Neural cell (in vitro differentiated cells): ENCODE measurements at regions not wholly inside any gene's neighbourhood (a gene's known extent, or its start where the extent isn't known, plus 50 kb on each side); places are given as distances from the start of the nearest gene placed in this dataset.

Experiments
- CTCF ChIP-seq: fragments of 450-650 bp; IDR thresholded peaks from 2 replicates; pipeline ENCODE4 v1.5.1; 2014; ENCODE audit warnings: antibody characterized with exemption, mild to moderate bottlenecking, moderate library complexity; ENCODE audit not compliant: poor library complexity, severe bottlenecking
- EP300 ChIP-seq: fragments of 450-650 bp; conservative IDR thresholded peaks from 2 replicates; pipeline ENCODE4 v1.6.1; 2014; ENCODE audit warnings: antibody characterized with exemption, mild to moderate bottlenecking, moderate library complexity; ENCODE audit not compliant: poor library complexity, severe bottlenecking
- EZH2 ChIP-seq: fragments of 200-600, 300-800 bp; shearing (Covaris generic), sonication (generic); IDR thresholded peaks from 2 replicates; pipeline ENCODE4 v1.6.1; 2014; ENCODE audit warnings: antibody characterized with exemption, low read length, borderline replicate concordance, mild to moderate bottlenecking; ENCODE audit not compliant: insufficient read depth, poor library complexity, severe bottlenecking
- MXI1 ChIP-seq: fragments of 450-650 bp; conservative IDR thresholded peaks from 2 replicates; pipeline ENCODE4 v1.6.1; 2014; ENCODE audit warnings: antibody characterized with exemption, mild to moderate bottlenecking; ENCODE audit not compliant: poor library complexity, severe bottlenecking
- RAD21 ChIP-seq: fragments of 450-650 bp; conservative IDR thresholded peaks from 2 replicates; pipeline ENCODE4 v1.6.1; 2014; ENCODE audit warnings: antibody characterized with exemption, mild to moderate bottlenecking, moderate library complexity
- SMC3 ChIP-seq: fragments of 450-650 bp; conservative IDR thresholded peaks from 2 replicates; pipeline ENCODE4 v1.6.1; 2014; ENCODE audit warnings: antibody characterized with exemption, mild to moderate bottlenecking, moderate library complexity; ENCODE audit not compliant: poor library complexity
- TAF1 ChIP-seq: IDR thresholded peaks from 2 replicates; pipeline ENCODE4 v1.6.1; 2012; ENCODE audit warnings: low read depth

GRCh38 chr13:68745502-68745901, 1362.1 kb upstream of the ATXN8OS start:
- no peak for TF ChIP-seq TAF1
- TF ChIP-seq SMC3 = no peak
- no peak for TF ChIP-seq CTCF
- no peak for TF ChIP-seq EP300
- TF ChIP-seq EZH2 = no peak
- TF ChIP-seq RAD21 = no peak
- TF ChIP-seq MXI1 = no peak
